ENCODE measurements at regions not wholly inside any gene's neighbourhood (a gene's known extent, or its start where the extent isn't known, plus 50 kb on each side); places are given as distances from the start of the nearest gene placed in this dataset.

DNA sequence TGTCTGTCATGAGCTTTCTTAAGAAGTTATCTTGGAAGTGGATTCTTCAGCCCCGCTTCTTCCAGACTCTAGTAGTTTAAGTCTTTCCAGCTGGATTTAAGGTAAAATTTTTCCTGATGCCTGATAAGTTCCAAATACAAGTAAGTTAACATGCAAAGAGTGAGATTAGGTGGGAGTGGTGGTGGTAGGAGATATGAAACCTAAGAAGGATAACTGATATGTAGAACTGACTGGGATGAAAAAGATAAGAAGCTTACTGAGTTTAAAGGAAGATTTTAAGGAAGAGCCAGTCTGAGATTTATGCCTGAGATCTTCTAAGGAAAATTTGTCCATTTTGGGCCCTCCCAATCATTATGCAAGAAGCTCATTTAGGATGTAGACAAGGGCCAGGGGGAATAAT lies 250.9 kb upstream of the SYT10 start:
- no peak for DNase-seq (ENCODE audit: low read depth)
- Histone ChIP-seq H3K36me3 (ENCODE audit: control insufficient read depth, insufficient read depth, low read length) (no peaks in the 10 kb centered on the region), H3K4me3 (ENCODE audit: low read depth, low read length) (no peak overlapping the region), H3K27me3 (ENCODE audit: control insufficient read depth, insufficient read depth, low read length) (no peaks in the 10 kb centered on the region)
- TF ChIP-seq, protein P1, sequence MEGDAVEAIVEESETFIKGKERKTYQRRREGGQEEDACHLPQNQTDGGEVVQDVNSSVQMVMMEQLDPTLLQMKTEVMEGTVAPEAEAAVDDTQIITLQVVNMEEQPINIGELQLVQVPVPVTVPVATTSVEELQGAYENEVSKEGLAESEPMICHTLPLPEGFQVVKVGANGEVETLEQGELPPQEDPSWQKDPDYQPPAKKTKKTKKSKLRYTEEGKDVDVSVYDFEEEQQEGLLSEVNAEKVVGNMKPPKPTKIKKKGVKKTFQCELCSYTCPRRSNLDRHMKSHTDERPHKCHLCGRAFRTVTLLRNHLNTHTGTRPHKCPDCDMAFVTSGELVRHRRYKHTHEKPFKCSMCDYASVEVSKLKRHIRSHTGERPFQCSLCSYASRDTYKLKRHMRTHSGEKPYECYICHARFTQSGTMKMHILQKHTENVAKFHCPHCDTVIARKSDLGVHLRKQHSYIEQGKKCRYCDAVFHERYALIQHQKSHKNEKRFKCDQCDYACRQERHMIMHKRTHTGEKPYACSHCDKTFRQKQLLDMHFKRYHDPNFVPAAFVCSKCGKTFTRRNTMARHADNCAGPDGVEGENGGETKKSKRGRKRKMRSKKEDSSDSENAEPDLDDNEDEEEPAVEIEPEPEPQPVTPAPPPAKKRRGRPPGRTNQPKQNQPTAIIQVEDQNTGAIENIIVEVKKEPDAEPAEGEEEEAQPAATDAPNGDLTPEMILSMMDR (IDR thresholded peaks at IDR 0.05; ENCODE audit: insufficient read depth, low read length, severe bottlenecking): no peak
- no peak for FAIRE-seq

DNA sequence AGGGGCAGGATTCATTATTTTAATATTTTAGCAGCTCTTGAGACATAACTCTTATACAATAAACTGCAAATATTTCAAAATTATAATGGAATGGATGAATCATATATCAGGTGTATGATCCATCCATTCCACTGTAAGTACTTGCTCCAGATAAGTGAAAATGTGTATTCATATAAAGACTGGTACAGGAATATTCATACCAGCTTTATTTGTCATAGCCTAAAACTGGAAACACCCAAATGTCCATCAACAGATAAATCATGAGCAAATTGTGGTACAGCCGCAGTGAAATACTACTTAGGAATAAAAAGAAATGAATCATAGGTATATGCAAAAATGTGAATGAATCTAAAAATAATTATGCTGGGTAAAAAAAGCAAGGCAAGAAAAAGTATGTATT lies 263.6 kb upstream of the SYT10 start:
- FAIRE-seq (no peak), DNase-seq (ENCODE audit: low read depth) (peak; percentile 48)
- TF ChIP-seq, protein P1 (IDR thresholded peaks at IDR 0.05; ENCODE audit: insufficient read depth, low read length, severe bottlenecking): no peak
- no peaks in the 10 kb centered on the region for H3K36me3 ChIP-seq (ENCODE audit: control insufficient read depth, insufficient read depth, low read length)
- no peaks in the 10 kb centered on the region for H3K27me3 ChIP-seq (ENCODE audit: control insufficient read depth, insufficient read depth, low read length)
- no peak overlapping the region for H3K4me3 ChIP-seq (ENCODE audit: low read depth, low read length)

DNA sequence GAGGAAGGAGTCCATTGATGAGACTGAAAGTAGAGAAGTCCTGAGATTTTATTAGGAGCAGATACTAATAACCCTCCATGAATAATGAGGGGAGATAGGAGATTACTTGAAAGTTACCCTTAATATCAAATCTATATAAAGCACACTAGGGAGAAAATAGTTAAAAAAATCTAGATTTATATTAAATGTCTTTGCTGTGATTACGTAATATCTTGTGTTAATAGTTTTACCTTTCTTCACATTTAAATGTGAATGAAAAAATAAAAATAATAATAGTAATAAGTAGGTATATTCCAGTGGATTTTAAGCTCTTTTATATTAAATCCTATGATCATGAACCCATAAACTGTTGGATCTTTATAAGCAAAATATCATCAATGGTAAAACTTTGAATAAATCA lies 267.3 kb upstream of the SYT10 start:
- FAIRE-seq: no peak
- TF ChIP-seq, protein P1 (IDR thresholded peaks at IDR 0.05; ENCODE audit: insufficient read depth, low read length, severe bottlenecking): no peak
- Histone ChIP-seq H3K27me3 (ENCODE audit: control insufficient read depth, insufficient read depth, low read length) (no peaks in the 10 kb centered on the region), H3K4me3 (ENCODE audit: low read depth, low read length) (no peak overlapping the region), H3K36me3 (ENCODE audit: control insufficient read depth, insufficient read depth, low read length) (no peaks in the 10 kb centered on the region)
- DNase-seq (ENCODE audit: low read depth): no peak

DNA sequence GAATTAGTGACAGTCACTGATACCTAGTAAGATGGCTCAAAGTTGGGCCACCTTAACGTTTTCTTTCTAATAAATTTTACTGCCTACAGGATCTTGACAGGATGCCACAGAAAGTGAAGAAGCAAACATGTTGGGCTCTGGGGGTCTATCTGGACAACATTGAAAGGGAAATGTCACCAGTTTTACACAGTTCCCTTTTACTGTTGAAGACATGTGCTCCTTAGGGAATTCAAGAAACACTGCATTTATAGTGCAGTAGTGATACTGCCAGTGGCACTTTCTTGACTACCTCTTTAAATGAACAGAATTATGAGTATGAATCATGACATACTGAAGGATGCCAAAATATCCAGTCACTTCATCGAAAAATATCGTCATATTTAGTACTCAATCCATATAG lies 269.3 kb upstream of the SYT10 start:
- no peak overlapping the region for H3K4me3 ChIP-seq (ENCODE audit: low read depth, low read length)
- H3K27me3 ChIP-seq (ENCODE audit: control insufficient read depth, insufficient read depth, low read length): no peaks in the 10 kb centered on the region
- DNase-seq (ENCODE audit: low read depth): no peak
- no peaks in the 10 kb centered on the region for H3K36me3 ChIP-seq (ENCODE audit: control insufficient read depth, insufficient read depth, low read length)
- no peak for FAIRE-seq
- TF ChIP-seq, protein P1 (IDR thresholded peaks at IDR 0.05; ENCODE audit: insufficient read depth, low read length, severe bottlenecking): no peak

DNA sequence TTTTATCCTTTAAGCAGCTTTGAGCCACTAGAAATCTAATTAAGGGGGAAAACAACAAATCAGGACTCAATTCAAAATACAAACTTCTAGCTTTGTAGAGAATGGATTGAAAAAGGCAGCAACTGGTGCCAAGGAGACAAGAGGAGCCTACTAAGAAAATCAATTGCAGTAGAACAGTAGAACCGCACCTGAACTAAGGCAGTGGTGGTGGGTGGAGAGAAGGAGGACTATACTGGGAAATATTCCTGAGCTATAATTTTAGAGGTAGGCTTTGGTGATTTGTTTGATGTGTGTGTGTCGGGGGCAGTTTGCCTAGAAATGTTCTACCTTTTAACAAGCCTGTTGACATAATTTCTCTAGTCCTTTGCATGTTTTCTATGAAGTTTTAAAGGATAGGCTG lies 270.9 kb upstream of the SYT10 start:
- TF ChIP-seq, protein P1 (IDR thresholded peaks at IDR 0.05; ENCODE audit: insufficient read depth, low read length, severe bottlenecking): no peak
- no peaks in the 10 kb centered on the region for H3K27me3 ChIP-seq (ENCODE audit: control insufficient read depth, insufficient read depth, low read length)
- DNase-seq (ENCODE audit: low read depth) (no peak), FAIRE-seq (no peak)
- no peak overlapping the region for H3K4me3 ChIP-seq (ENCODE audit: low read depth, low read length)
- no peaks in the 10 kb centered on the region for H3K36me3 ChIP-seq (ENCODE audit: control insufficient read depth, insufficient read depth, low read length)

DNA sequence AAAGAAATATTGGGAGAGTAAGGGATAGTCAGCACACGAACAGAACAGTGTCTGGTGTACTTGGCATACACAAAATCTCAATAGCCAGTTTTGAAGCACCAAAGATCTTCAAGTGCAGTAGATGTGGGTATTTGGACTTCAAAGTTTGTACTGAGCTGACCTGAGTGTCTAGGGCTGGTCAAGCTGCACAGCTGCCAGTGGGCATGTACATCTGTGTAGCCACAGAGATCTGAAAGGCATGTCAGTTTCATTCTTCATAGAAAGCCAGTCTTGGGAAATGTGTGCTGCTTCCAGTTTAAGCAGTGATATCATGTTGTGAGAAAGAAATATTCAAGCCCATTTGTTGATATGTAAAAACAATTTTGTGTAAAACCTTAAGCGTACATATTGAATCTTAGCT lies 279.0 kb upstream of the SYT10 start:
- DNase-seq (ENCODE audit: low read depth): no peak
- FAIRE-seq: no peak
- TF ChIP-seq, protein P1 (IDR thresholded peaks at IDR 0.05; ENCODE audit: insufficient read depth, low read length, severe bottlenecking): no peak

More for the DNA sequence above, 279.0 kb upstream of the SYT10 start:
- H3K27me3 ChIP-seq (ENCODE audit: control insufficient read depth, insufficient read depth, low read length): no peaks in the 10 kb centered on the region
- no peak overlapping the region for H3K4me3 ChIP-seq (ENCODE audit: low read depth, low read length)
- H3K36me3 ChIP-seq (ENCODE audit: control insufficient read depth, insufficient read depth, low read length): no peaks in the 10 kb centered on the region
